ENCODE measurements at regions not wholly inside any gene's neighbourhood (a gene's known extent, or its start where the extent isn't known, plus 50 kb on each side); places are given as distances from the start of the nearest gene placed in this dataset.
A peak's percentile ranks its signal among the peaks of the same experiment; 100 is the strongest.

- no CpG with 5 or more reads among the region's 2 CpGs for WGBS, 2 experiments (ENCODE audit: insufficient coverage in 2 of 2)
- Histone ChIP-seq H3K4me1 (ENCODE audit: control insufficient read depth, insufficient read depth, low read length, poor library complexity, severe bottlenecking) (peaks cover 23% of the 10 kb centered on the region), H3K36me3 (ENCODE audit: control insufficient read depth, insufficient read depth, low read length) (no peaks in the 10 kb centered on the region), H3K4me3 (ENCODE audit: extremely low read depth, insufficient read depth, low read length, poor library complexity, severe bottlenecking) (no peak overlapping the region), H3K27ac (ENCODE audit: low read depth, low read length, severe bottlenecking) (no peak overlapping the region), H3K9me3 (ENCODE audit: control insufficient read depth, low read length) (no peaks in the 10 kb centered on the region)
Observed at GRCh38 chr1:215482079-215482478, 85.0 kb upstream of the KCTD3 start.

- Histone ChIP-seq H3K36me3 (ENCODE audit: control insufficient read depth, insufficient read depth, low read length) (no peaks in the 10 kb centered on the region), H3K4me3 (ENCODE audit: extremely low read depth, insufficient read depth, low read length, poor library complexity, severe bottlenecking) (no peak overlapping the region), H3K27ac (ENCODE audit: low read depth, low read length, severe bottlenecking) (peak overlapping the region; percentile 90), H3K4me1 (ENCODE audit: control insufficient read depth, insufficient read depth, low read length, poor library complexity, severe bottlenecking) (peaks cover 23% of the 10 kb centered on the region), H3K9me3 (ENCODE audit: control insufficient read depth, low read length) (no peaks in the 10 kb centered on the region)
- 81 to 93% methylated on average over 3 of the region's 4 CpGs for WGBS, 2 experiments (ENCODE audit: insufficient coverage in 2 of 2)
Observed at GRCh38 chr1:215484171-215484939, 82.7 kb upstream of the KCTD3 start.

- Histone ChIP-seq H3K27ac (ENCODE audit: low read depth, low read length, severe bottlenecking) (no peak overlapping the region), H3K4me1 (ENCODE audit: control insufficient read depth, insufficient read depth, low read length, poor library complexity, severe bottlenecking) (peaks cover 23% of the 10 kb centered on the region), H3K36me3 (ENCODE audit: control insufficient read depth, insufficient read depth, low read length) (no peaks in the 10 kb centered on the region), H3K4me3 (ENCODE audit: extremely low read depth, insufficient read depth, low read length, poor library complexity, severe bottlenecking) (no peak overlapping the region), H3K9me3 (ENCODE audit: control insufficient read depth, low read length) (no peaks in the 10 kb centered on the region)
- WGBS, 2 experiments (ENCODE audit: insufficient coverage in 2 of 2): 100% methylated on average over 1 of the region's 1 CpG; no CpG with 5 or more reads in 1 of the 2 experiments
Observed at GRCh38 chr1:215487466-215487865, 79.6 kb upstream of the KCTD3 start.

GRCh38 chr1:215488850-215489249 lies 78.3 kb upstream of the KCTD3 start:
- H3K4me1 ChIP-seq (ENCODE audit: control insufficient read depth, insufficient read depth, low read length, poor library complexity, severe bottlenecking): peaks cover 16% of the 10 kb centered on the region
- WGBS, 2 experiments (ENCODE audit: insufficient coverage in 2 of 2): no CpG with 5 or more reads among the region's 1 CpG
- H3K9me3 ChIP-seq (ENCODE audit: control insufficient read depth, low read length): no peaks in the 10 kb centered on the region
- no peak overlapping the region for H3K27ac ChIP-seq (ENCODE audit: low read depth, low read length, severe bottlenecking)
- H3K36me3 ChIP-seq (ENCODE audit: control insufficient read depth, insufficient read depth, low read length): no peaks in the 10 kb centered on the region
- no peak overlapping the region for H3K4me3 ChIP-seq (ENCODE audit: extremely low read depth, insufficient read depth, low read length, poor library complexity, severe bottlenecking)

GRCh38 chr1:215489771-215490565 lies 77.1 kb upstream of the KCTD3 start:
- Histone ChIP-seq H3K27ac (ENCODE audit: low read depth, low read length, severe bottlenecking) (no peak overlapping the region), H3K4me3 (ENCODE audit: extremely low read depth, insufficient read depth, low read length, poor library complexity, severe bottlenecking) (no peak overlapping the region), H3K9me3 (ENCODE audit: control insufficient read depth, low read length) (no peaks in the 10 kb centered on the region), H3K36me3 (ENCODE audit: control insufficient read depth, insufficient read depth, low read length) (no peaks in the 10 kb centered on the region), H3K4me1 (ENCODE audit: control insufficient read depth, insufficient read depth, low read length, poor library complexity, severe bottlenecking) (peaks cover 11% of the 10 kb centered on the region)
- 94% methylated on average over 2 of the region's 3 CpGs; no CpG with 5 or more reads in 1 of the 2 experiments for WGBS, 2 experiments (ENCODE audit: insufficient coverage in 2 of 2)

- Histone ChIP-seq H3K4me1 (ENCODE audit: control insufficient read depth, insufficient read depth, low read length, poor library complexity, severe bottlenecking) (no peaks in the 10 kb centered on the region), H3K4me3 (ENCODE audit: extremely low read depth, insufficient read depth, low read length, poor library complexity, severe bottlenecking) (no peak overlapping the region), H3K9me3 (ENCODE audit: control insufficient read depth, low read length) (no peaks in the 10 kb centered on the region), H3K36me3 (ENCODE audit: control insufficient read depth, insufficient read depth, low read length) (no peaks in the 10 kb centered on the region), H3K27ac (ENCODE audit: low read depth, low read length, severe bottlenecking) (no peak overlapping the region)
- 84 to 92% methylated on average over 6 of the region's 7 CpGs for WGBS, 2 experiments (ENCODE audit: insufficient coverage in 2 of 2)
Observed at GRCh38 chr1:215497528-215497927, 69.6 kb upstream of the KCTD3 start.

GRCh38 chr1:215501496-215501895 lies 65.6 kb upstream of the KCTD3 start:
- Histone ChIP-seq H3K36me3 (ENCODE audit: control insufficient read depth, insufficient read depth, low read length) (no peaks in the 10 kb centered on the region), H3K9me3 (ENCODE audit: control insufficient read depth, low read length) (no peaks in the 10 kb centered on the region), H3K4me3 (ENCODE audit: extremely low read depth, insufficient read depth, low read length, poor library complexity, severe bottlenecking) (no peak overlapping the region), H3K4me1 (ENCODE audit: control insufficient read depth, insufficient read depth, low read length, poor library complexity, severe bottlenecking) (no peaks in the 10 kb centered on the region), H3K27ac (ENCODE audit: low read depth, low read length, severe bottlenecking) (no peak overlapping the region)
- WGBS, 2 experiments (ENCODE audit: insufficient coverage in 2 of 2): 94 to 98% methylated on average over 4 of the region's 4 CpGs

GRCh38 chr1:215502081-215502480 lies 65.0 kb upstream of the KCTD3 start:
- Histone ChIP-seq H3K27ac (ENCODE audit: low read depth, low read length, severe bottlenecking) (no peak overlapping the region), H3K4me1 (ENCODE audit: control insufficient read depth, insufficient read depth, low read length, poor library complexity, severe bottlenecking) (no peaks in the 10 kb centered on the region), H3K4me3 (ENCODE audit: extremely low read depth, insufficient read depth, low read length, poor library complexity, severe bottlenecking) (no peak overlapping the region), H3K9me3 (ENCODE audit: control insufficient read depth, low read length) (no peaks in the 10 kb centered on the region), H3K36me3 (ENCODE audit: control insufficient read depth, insufficient read depth, low read length) (no peaks in the 10 kb centered on the region)
- 75 to 89% methylated on average over 1 of the region's 1 CpG for WGBS, 2 experiments (ENCODE audit: insufficient coverage in 2 of 2)

- H3K9me3 ChIP-seq (ENCODE audit: control insufficient read depth, low read length): no peaks in the 10 kb centered on the region
- H3K4me3 ChIP-seq (ENCODE audit: extremely low read depth, insufficient read depth, low read length, poor library complexity, severe bottlenecking): no peak overlapping the region
- H3K4me1 ChIP-seq (ENCODE audit: control insufficient read depth, insufficient read depth, low read length, poor library complexity, severe bottlenecking): no peaks in the 10 kb centered on the region
- H3K36me3 ChIP-seq (ENCODE audit: control insufficient read depth, insufficient read depth, low read length): no peaks in the 10 kb centered on the region
- no CpG with 5 or more reads among the region's 1 CpG for WGBS, 2 experiments (ENCODE audit: insufficient coverage in 2 of 2)
- no peak overlapping the region for H3K27ac ChIP-seq (ENCODE audit: low read depth, low read length, severe bottlenecking)
Observed at GRCh38 chr1:215507119-215507518, 60.0 kb upstream of the KCTD3 start.

GRCh38 chr1:215508311-215508710 lies 58.8 kb upstream of the KCTD3 start:
- no peaks in the 10 kb centered on the region for H3K9me3 ChIP-seq (ENCODE audit: control insufficient read depth, low read length)
- no peak overlapping the region for H3K4me3 ChIP-seq (ENCODE audit: extremely low read depth, insufficient read depth, low read length, poor library complexity, severe bottlenecking)
- no peaks in the 10 kb centered on the region for H3K4me1 ChIP-seq (ENCODE audit: control insufficient read depth, insufficient read depth, low read length, poor library complexity, severe bottlenecking)
- H3K36me3 ChIP-seq (ENCODE audit: control insufficient read depth, insufficient read depth, low read length): no peaks in the 10 kb centered on the region
- H3K27ac ChIP-seq (ENCODE audit: low read depth, low read length, severe bottlenecking): no peak overlapping the region
- WGBS, 2 experiments (ENCODE audit: insufficient coverage in 2 of 2): 73 to 82% methylated on average over 1 of the region's 3 CpGs

Measured in mesodermal cell (in vitro differentiated cells).